HCT116 (cell line): ENCODE measurements at regions not wholly inside any gene's neighbourhood (a gene's known extent, or its start where the extent isn't known, plus 50 kb on each side); places are given as distances from the start of the nearest gene placed in this dataset.

ENCODE experiments used
- ATAC-seq: fragments of 200-7000 bp; cut with Tn5 transposase; 2 replicates; pipeline ENCODE4 v1.9.1; 2020; ENCODE audit warnings: mild to moderate bottlenecking, moderate library complexity
- BruUV-seq: library from RNA; stranded (reverse); fragments of 400-500 nt; replicated peaks from 2 replicates; lab custom pipeline; 2021; lab: Mats Ljungman, UMichigan
- CTCF ChIA-PET: fragments of 300-600 bp; sonication (Branson Sonifier 250); formaldehyde crosslinking; loops from one replicate; lab custom pipeline; 2021; ENCODE audit warnings: antibody characterized with exemption; lab: Charles Lee
- POLR2A ChIA-PET: fragments of 300-600, 350-600 bp; sonication (Branson Sonifier 250); formaldehyde crosslinking; loops from one replicate; lab custom pipeline; 2021; ENCODE audit warnings: antibody characterized with exemption; lab: Charles Lee
- RAD21 ChIA-PET, 2 experiments: fragments of 300-600 bp; sonication (Branson Sonifier 250); formaldehyde crosslinking; loops; one replicate each; lab custom pipeline; 2023; ENCODE audit warnings: low total read pairs in 2 of 2; ENCODE audit not compliant: uncharacterized antibody in 2 of 2, unreplicated experiment in 2 of 2, low non-redundant PET in 1 of 2; lab: Charles Lee
- DNase-seq: peaks from one replicate; pipeline ENCODE4 v3.0.0-alpha.2; 2010; ENCODE audit warnings: low read depth, low spot score
- H2AFZ ChIP-seq: fragments of 200-600 bp; shearing (Covaris generic), sonication (generic); 2 replicates; pipeline ENCODE4 v1.6.1; 2017; ENCODE audit warnings: low read depth, mixed run types, mixed read lengths, antibody characterized with exemption, low read length; ENCODE audit not compliant: poor library complexity, severe bottlenecking
- H3K27ac ChIP-seq: 2 replicates; pipeline ENCODE4 v1.5.1; 2012; ENCODE audit warnings: low read depth, low read length
- H3K27me3 ChIP-seq: fragments of 200-600 bp; sonication (generic); 2 replicates; pipeline ENCODE4 v1.6.1; 2016; ENCODE audit warnings: mixed run types, low read length, mixed read lengths; ENCODE audit not compliant: insufficient read depth
- H3K36me3 ChIP-seq, 2 experiments: fragments of 200-500 bp in 1 of 2; fragments of 200-600 bp in 1 of 2; sonication (Bioruptor generic) in 1 of 2; sonication (generic) in 1 of 2; 2 replicates each; pipeline versions ENCODE4 v1.5.1 to v1.6.1; 2014 to 2016; ENCODE audit warnings: low read length in 2 of 2, inconsistent platforms in 1 of 2, mixed read lengths in 1 of 2, mixed run types in 1 of 2; ENCODE audit not compliant: insufficient read depth in 2 of 2, control insufficient read depth in 1 of 2
- H3K4me1 ChIP-seq, 2 experiments: fragments of 200-600 bp in 1 of 2; sonication (generic) in 1 of 2; 2 replicates each; pipeline versions ENCODE4 v1.5.1 to v1.6.1; 2012 to 2017; ENCODE audit warnings: low read length in 2 of 2, inconsistent platforms in 1 of 2, mild to moderate bottlenecking in 1 of 2, mixed read lengths in 1 of 2, mixed run types in 1 of 2, moderate library complexity in 1 of 2; ENCODE audit not compliant: insufficient read depth in 2 of 2, control insufficient read depth in 1 of 2
- H3K4me2 ChIP-seq: fragments of 200-600 bp; sonication (generic); 2 replicates; pipeline ENCODE4 v1.6.1; 2017; ENCODE audit warnings: mixed run types, low read length, mixed read lengths
- H3K4me3 ChIP-seq, 2 experiments: fragments of 200-600 bp in 1 of 2; sonication (generic) in 1 of 2; replicated peaks in 1 of 2; 2 replicates each; pipeline ENCODE4 v1.5.1; 2011 to 2016; ENCODE audit warnings: low read length in 2 of 2, control low read depth in 1 of 2, low read depth in 1 of 2, mild to moderate bottlenecking in 1 of 2, mixed read lengths in 1 of 2, mixed run types in 1 of 2
- H3K79me2 ChIP-seq: fragments of 200-600 bp; sonication (generic); 2 replicates; pipeline ENCODE4 v1.6.1; 2017; ENCODE audit warnings: mild to moderate bottlenecking, mixed run types, low read length, moderate library complexity, mixed read lengths; ENCODE audit not compliant: insufficient read depth
- H3K9ac ChIP-seq: fragments of 200-600 bp; sonication (generic); 2 replicates; pipeline ENCODE4 v1.6.1; 2016; ENCODE audit warnings: low read length, mixed read lengths
- H3K9me2 ChIP-seq: fragments of 200-600 bp; sonication (generic), shearing (Covaris generic); 2 replicates; pipeline ENCODE4 v1.6.1; 2017; ENCODE audit warnings: mixed run types, mild to moderate bottlenecking, moderate library complexity; ENCODE audit not compliant: insufficient read depth
- H3K9me3 ChIP-seq, 2 experiments: fragments of 200-500 bp in 1 of 2; fragments of 200-600 bp in 1 of 2; sonication (Bioruptor generic) in 1 of 2; sonication (generic) in 1 of 2; 2 replicates each; pipeline ENCODE4 v1.6.1; 2014 to 2017; ENCODE audit warnings: low read length in 2 of 2, mixed read lengths in 2 of 2, inconsistent platforms in 1 of 2, low read depth in 1 of 2, mild to moderate bottlenecking in 1 of 2, mixed run types in 1 of 2, moderate library complexity in 1 of 2; ENCODE audit not compliant: control insufficient read depth in 1 of 2, insufficient read depth in 1 of 2
- H4K20me1 ChIP-seq: fragments of 200-600 bp; sonication (generic), shearing (Covaris generic); 2 replicates; pipeline ENCODE4 v1.6.1; 2017; ENCODE audit warnings: mixed run types, mild to moderate bottlenecking, moderate library complexity; ENCODE audit not compliant: insufficient read depth
- JUND ChIP-seq: IDR thresholded peaks from 2 replicates; pipeline ENCODE4 v1.6.1; 2012
- POLR2AphosphoS5 ChIP-seq: IDR thresholded peaks from 2 replicates; pipeline ENCODE4 v1.6.1; 2011; ENCODE audit warnings: mild to moderate bottlenecking, low read depth, low read length, moderate library complexity
- REST ChIP-seq: IDR thresholded peaks from 2 replicates; pipeline ENCODE4 v1.6.1; 2012; ENCODE audit warnings: low read depth
- SIN3A ChIP-seq: IDR thresholded peaks from 2 replicates; pipeline ENCODE4 v1.6.1; 2012; ENCODE audit warnings: low read depth
- SP1 ChIP-seq: IDR thresholded peaks from 2 replicates; pipeline ENCODE4 v1.6.1; 2012; ENCODE audit warnings: low read depth
- SRF ChIP-seq: IDR thresholded peaks from 2 replicates; pipeline ENCODE4 v1.6.1; 2012; ENCODE audit warnings: low read depth
- ZNF274 ChIP-seq: fragments of 200-500 bp; sonication (Bioruptor generic); IDR thresholded peaks from 2 replicates; pipeline ENCODE4 v1.6.1; 2014; ENCODE audit warnings: mild to moderate bottlenecking, low read depth, low read length, inconsistent platforms
- intact Hi-C: fragments of 100-400 bp; cut with micrococcal nuclease; formaldehyde crosslinking; loops from 2 replicates; pipeline ENCODE4 v1.10.0; 2022

GRCh38 chr9:74172874-74173273 is 324.3 kb upstream of the RORB start:
- no TSS peak for BruUV-seq

More at GRCh38 chr9:74172874-74173273, 324.3 kb upstream of the RORB start:
- Histone ChIP-seq H3K36me3 (no peaks in the 10 kb centered on the region), H3K4me3 (no peak overlapping the region), H3K79me2 (no peaks in the 10 kb centered on the region), H3K4me1 (no peaks in the 10 kb centered on the region), H3K4me2 (no peak overlapping the region), H3K27ac (no peak overlapping the region), H3K27me3 (no peaks in the 10 kb centered on the region), H3K9me3 (peaks cover 0 to 3% of the 10 kb centered on the region in 2 experiments; a peak in 1 of 4 replicates), H3K9ac (no peak overlapping the region), H4K20me1 (no peaks in the 10 kb centered on the region), H3K9me2 (no peaks in the 10 kb centered on the region), H2AFZ (no peak overlapping the region)
- ChIA-PET RAD21 (no interaction called here), CTCF (no interaction called here), POLR2A (no interaction called here)
- intact Hi-C loops = no loop called here
- DNase-seq (no peak), ATAC-seq (no peak)
- no peak for TF ChIP-seq JUND
- no peak for TF ChIP-seq ZNF274
- TF ChIP-seq REST = no peak
- no peak for TF ChIP-seq POLR2AphosphoS5
- no peak for TF ChIP-seq SRF
- no peak for TF ChIP-seq SIN3A
- TF ChIP-seq SP1 = no peak
